SJSA1 (cell line): ENCODE measurements at regions not wholly inside any gene's neighbourhood (a gene's known extent, or its start where the extent isn't known, plus 50 kb on each side); places are given as distances from the start of the nearest gene placed in this dataset.
"Not testable (repeated sequence)": the region's sequence is repeated elsewhere in the genome, so short reads cannot be mapped to it uniquely, and the experiment has no call there.

ENCODE experiments used
- DNase-seq, 2 experiments: peaks; one replicate each; pipeline ENCODE4 v3.0.0-alpha.2; 2015 to 2020; ENCODE audit warnings: low spot score in 2 of 2, low read depth in 1 of 2
- H3K27ac ChIP-seq: fragments of 250-450 bp; sonication (Bioruptor Pico); 2 replicates; pipeline ENCODE4 v1.5.1; 2020; ENCODE audit warnings: mild to moderate bottlenecking, moderate library complexity
- H3K27me3 ChIP-seq: fragments of 250-450 bp; sonication (Bioruptor Pico); replicated peaks from 2 replicates; pipeline ENCODE4 v1.5.1; 2020; ENCODE audit warnings: mild to moderate bottlenecking, moderate library complexity
- H3K36me3 ChIP-seq: fragments of 250-450 bp; sonication (Bioruptor Pico); 2 replicates; pipeline ENCODE4 v1.5.1; 2020; ENCODE audit warnings: mild to moderate bottlenecking
- H3K4me1 ChIP-seq: fragments of 250-450 bp; sonication (Bioruptor Pico); replicated peaks from 2 replicates; pipeline ENCODE4 v1.6.1; 2021; ENCODE audit warnings: mild to moderate bottlenecking
- H3K4me3 ChIP-seq: fragments of 250-450 bp; sonication (Bioruptor Pico); 2 replicates; pipeline ENCODE4 v1.5.1; 2020; ENCODE audit warnings: mild to moderate bottlenecking
- H3K9me3 ChIP-seq: fragments of 250-450 bp; sonication (Bioruptor Pico); replicated peaks from 2 replicates; pipeline ENCODE4 v1.5.1; 2020; ENCODE audit warnings: mild to moderate bottlenecking

DNA sequence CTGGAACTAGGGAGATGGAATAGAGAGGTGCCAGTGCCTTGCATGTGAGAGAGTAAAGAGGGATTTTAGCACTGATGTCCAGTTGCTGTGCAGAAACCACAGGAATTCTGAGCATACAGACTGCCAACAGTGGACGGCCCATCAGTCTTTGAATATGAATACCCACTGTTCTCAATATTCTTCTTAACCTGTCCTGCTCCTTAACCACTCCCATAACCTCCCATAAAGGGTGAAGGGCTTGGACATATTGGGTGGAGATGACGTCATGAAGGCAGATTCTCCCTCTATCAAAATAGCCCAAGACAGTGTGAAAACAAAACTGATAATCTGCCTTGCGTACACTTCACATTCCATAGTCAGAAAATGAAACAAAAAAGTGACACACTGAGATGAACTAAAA lies 1313.7 kb upstream of the PABPC4L start:
- no peak for DNase-seq
- no peaks in the 10 kb centered on the region for H3K36me3 ChIP-seq
- no peak overlapping the region for H3K27ac ChIP-seq
- H3K4me3 ChIP-seq = no peak overlapping the region
- no peaks in the 10 kb centered on the region for H3K9me3 ChIP-seq
- no peaks in the 10 kb centered on the region for H3K27me3 ChIP-seq
- no peaks in the 10 kb centered on the region for H3K4me1 ChIP-seq

DNA sequence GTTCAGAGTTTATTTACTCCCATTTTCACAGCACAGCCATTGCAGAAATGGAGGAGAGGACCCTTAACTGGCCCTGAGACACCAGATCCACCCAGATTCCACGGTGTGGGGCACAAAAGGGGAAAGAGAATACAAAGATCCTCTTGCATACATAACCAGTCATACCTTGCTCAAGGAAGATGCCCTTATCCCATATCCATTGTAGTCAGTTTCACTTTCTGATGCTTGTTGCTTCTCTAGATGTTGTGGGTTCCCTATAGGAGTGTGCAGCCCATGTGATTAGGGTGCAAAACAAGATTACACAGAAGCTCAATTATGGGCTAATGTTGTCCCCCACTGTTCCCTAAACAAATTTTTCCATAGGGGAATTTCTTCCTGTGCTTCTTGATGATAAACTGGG lies 1309.0 kb upstream of the PABPC4L start:
- H3K9me3 ChIP-seq = no peaks in the 10 kb centered on the region
- H3K4me1 ChIP-seq = no peaks in the 10 kb centered on the region
- no peaks in the 10 kb centered on the region for H3K36me3 ChIP-seq
- H3K27me3 ChIP-seq = no peaks in the 10 kb centered on the region
- H3K4me3 ChIP-seq = no peak overlapping the region
- no peak overlapping the region for H3K27ac ChIP-seq
- no peak for DNase-seq

DNA sequence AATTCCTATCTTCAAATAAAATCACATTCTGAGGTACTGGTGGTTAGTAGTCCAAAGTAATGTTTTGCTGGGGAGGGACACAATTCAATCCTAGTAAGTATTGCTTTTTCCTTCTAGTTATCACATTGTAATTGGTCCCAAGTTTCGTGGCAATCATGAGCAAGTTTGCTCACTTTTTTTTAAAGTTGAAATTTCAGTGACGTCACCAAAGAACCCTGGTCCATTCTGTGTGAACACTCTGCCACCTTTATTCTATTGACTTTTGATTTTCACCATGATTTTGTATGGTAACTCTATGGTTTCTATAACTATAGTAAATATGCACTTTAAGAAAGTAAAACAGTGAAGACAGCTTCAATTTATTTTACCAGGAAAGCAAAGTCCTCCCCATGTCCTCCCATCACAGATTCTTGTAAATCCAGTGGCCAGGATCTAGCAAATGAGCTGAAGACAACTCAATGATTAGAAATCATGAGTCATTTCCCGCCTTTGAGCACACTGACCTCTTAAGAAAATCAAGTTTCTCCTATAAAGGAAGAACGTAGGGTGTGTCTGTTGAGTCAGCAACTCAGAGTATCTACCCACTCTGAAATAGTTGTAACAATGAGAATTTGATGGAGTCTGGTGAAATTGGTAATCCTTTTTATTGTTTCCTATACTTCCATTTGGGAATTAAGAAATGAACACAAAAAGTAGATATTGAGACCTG lies 1306.6 kb upstream of the PABPC4L start:
- H3K27ac ChIP-seq = no peak overlapping the region
- no peaks in the 10 kb centered on the region for H3K36me3 ChIP-seq
- no peaks in the 10 kb centered on the region for H3K9me3 ChIP-seq
- no peaks in the 10 kb centered on the region for H3K4me1 ChIP-seq
- no peak overlapping the region for H3K4me3 ChIP-seq
- no peak for DNase-seq
- H3K27me3 ChIP-seq = no peaks in the 10 kb centered on the region

DNA sequence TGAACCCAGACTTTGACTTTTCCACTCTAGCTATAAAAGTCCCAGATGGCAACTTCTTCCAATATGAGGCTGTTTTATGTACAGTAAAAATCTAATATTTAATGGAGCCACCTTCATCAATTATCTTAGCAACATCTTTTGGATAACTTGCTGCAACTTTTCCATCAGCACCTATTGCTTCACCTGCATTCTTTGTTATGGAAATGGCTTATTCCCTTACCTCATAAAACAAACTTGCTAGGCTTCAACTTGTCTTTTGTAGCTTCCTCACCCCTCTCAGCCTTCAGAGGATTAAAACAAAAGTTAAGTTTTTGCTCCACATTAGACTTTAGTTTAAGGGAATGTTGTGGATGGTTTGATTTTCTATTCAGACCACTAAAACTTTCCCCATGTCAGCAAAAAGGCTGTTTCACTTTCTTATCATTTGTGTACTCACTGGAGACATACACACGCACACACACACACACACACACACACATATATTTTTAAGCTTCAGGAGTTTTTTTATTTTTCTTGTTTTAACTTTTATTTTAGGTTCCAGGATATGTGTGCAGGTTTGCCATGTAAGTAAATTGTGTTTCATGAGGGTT lies 1296.1 kb upstream of the PABPC4L start:
- Histone ChIP-seq H3K27ac (no peak overlapping the region), H3K36me3 (no peaks in the 10 kb centered on the region), H3K4me3 (no peak overlapping the region), H3K4me1 (no peaks in the 10 kb centered on the region), H3K9me3 (no peaks in the 10 kb centered on the region), H3K27me3 (no peaks in the 10 kb centered on the region)
- DNase-seq = no peak

DNA sequence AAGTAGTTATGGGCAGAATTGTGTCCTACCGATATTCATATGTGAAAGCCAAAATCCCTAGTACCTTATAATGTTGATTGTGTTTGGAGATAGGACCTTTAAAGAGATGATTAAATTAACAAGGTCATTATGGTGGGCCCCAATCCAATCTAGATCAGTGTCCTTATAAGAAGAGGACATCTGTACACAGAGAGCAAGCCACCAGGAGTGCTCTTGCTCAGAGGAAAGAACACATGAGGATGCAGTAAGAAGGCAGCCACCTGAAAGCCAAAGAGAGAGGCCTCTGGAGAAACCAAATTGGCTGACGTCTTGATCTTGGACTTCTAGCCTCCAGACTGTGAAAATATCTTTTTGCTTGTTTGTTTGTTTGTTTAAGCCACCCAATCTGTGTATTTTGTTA lies 1290.8 kb upstream of the PABPC4L start:
- Histone ChIP-seq H3K36me3 (no peaks in the 10 kb centered on the region), H3K27ac (no peak overlapping the region), H3K4me3 (no peak overlapping the region), H3K9me3 (no peaks in the 10 kb centered on the region), H3K4me1 (no peaks in the 10 kb centered on the region), H3K27me3 (no peaks in the 10 kb centered on the region)
- no peak for DNase-seq

DNA sequence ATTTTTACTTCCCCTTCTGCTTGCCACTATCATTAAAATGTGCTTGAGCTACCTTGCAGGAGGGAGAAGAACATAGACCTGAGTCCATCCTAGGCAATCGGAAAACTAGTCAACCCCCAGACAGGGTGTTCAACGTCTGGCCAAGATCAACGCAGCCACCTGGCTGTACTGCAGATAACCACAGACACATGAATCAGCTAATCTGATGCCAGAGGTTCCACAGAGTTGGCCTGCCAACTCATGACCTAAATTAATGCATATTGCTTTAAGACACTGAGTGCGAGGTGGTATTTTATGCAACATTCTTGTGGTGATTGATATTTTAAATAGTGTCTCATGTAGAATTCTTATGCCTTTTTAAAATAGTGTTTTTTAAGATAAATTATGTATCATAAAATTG lies 1283.8 kb upstream of the PABPC4L start:
- H3K36me3 ChIP-seq = no peaks in the 10 kb centered on the region
- no peak for DNase-seq
- no peaks in the 10 kb centered on the region for H3K4me1 ChIP-seq
- no peaks in the 10 kb centered on the region for H3K27me3 ChIP-seq
- no peak overlapping the region for H3K4me3 ChIP-seq
- H3K9me3 ChIP-seq = no peaks in the 10 kb centered on the region
- no peak overlapping the region for H3K27ac ChIP-seq

DNA sequence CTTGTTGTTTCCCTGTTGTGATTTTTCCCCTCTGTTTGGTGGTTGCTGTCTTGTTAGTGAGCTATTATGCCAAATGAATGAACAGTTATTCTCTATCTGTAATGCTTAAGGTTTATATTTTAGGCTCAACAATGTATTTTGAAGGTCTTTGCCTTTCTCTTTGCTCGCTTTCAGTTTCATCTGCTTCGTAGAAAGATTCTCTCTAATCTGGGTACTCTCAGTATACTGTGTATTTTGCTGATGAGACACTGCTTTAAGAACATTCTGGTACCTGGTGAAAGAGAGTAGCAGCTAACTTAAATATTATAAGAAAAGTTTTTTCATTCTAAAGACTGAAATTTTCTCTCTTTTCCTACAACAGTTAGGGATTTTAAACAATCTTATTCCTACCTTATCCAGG lies 1274.7 kb upstream of the PABPC4L start:
- DNase-seq = no peak
- no peak overlapping the region for H3K4me3 ChIP-seq
- no peaks in the 10 kb centered on the region for H3K9me3 ChIP-seq
- no peaks in the 10 kb centered on the region for H3K4me1 ChIP-seq
- H3K27ac ChIP-seq = no peak overlapping the region
- no peaks in the 10 kb centered on the region for H3K36me3 ChIP-seq
- no peaks in the 10 kb centered on the region for H3K27me3 ChIP-seq

DNA sequence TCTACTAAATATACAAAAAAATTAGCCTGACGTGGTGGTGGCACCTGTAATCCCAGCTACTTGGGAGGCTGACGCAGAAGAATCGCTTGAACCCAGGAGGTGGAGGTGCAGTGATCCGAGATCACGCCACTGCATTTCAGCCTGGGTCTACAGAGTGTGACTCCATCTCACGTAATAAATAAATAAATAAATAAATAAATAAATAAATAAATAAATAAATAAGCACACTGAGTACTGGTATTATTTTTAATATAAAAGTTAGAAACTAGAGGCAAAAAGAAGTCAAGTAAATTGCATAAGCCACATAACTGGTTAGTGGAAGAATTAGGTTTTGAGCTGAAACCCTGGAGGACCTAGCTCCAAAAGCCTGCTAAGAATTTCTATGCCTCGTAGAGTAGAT lies 1262.7 kb upstream of the PABPC4L start:
- H3K9me3 ChIP-seq = no peaks in the 10 kb centered on the region; the same call in 1 of the 2 replicates
- H3K36me3 ChIP-seq = no peaks in the 10 kb centered on the region
- no peak overlapping the region for H3K4me3 ChIP-seq
- no peaks in the 10 kb centered on the region for H3K27me3 ChIP-seq
- no peak overlapping the region for H3K27ac ChIP-seq
- no peaks in the 10 kb centered on the region for H3K4me1 ChIP-seq
- no peak for DNase-seq

DNA sequence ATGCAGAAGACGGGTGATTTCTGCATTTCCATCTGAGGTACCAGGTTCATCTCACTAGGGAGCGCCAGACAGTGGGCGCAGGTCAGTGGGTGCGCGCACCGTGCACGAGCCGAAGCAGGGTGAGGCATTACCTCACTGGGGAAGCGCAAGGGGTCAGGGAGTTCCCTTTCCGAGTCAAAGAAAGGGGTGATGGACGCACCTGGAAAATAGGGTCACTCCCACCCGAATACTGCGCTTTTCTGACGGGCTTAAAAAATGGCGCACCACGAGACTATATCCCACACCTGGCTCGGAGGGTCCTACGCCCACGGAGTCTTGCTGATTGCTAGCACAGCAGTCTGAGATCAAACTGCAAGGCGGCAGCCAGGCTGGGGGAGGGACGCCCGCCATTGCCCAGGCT lies 1246.0 kb upstream of the PABPC4L start:
- H3K9me3 ChIP-seq, H3K27me3 ChIP-seq, H3K4me3 ChIP-seq, DNase-seq, H3K36me3 ChIP-seq, H3K27ac ChIP-seq, H3K4me1 ChIP-seq: not testable (repeated sequence)

DNA sequence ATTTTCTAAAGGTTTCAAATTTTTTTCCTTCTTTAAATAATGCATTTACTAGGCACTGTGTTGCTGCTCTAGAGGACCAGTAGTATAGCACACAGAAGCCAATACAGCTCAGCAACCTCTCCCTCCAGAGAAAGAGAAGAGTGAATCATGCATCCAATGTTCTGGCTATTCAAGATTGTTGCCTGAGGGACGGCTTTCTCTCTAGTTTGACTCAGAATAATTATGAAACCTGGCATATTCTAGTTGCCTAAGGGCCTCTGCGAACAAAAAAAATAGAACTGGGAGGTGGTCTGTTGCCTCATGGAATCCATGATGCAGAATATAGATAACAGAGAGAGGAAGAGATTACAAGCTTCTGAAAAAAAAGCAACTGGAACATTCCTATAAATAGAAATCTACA lies 1233.3 kb upstream of the PABPC4L start:
- DNase-seq = no peak
- Histone ChIP-seq H3K27me3 (no peaks in the 10 kb centered on the region), H3K4me1 (no peaks in the 10 kb centered on the region), H3K9me3 (0 out of 2 replicates have a peak, but pooled peaks cover 3% of the 10 kb centered on the region), H3K36me3 (no peaks in the 10 kb centered on the region), H3K4me3 (no peak overlapping the region), H3K27ac (no peak overlapping the region)

DNA sequence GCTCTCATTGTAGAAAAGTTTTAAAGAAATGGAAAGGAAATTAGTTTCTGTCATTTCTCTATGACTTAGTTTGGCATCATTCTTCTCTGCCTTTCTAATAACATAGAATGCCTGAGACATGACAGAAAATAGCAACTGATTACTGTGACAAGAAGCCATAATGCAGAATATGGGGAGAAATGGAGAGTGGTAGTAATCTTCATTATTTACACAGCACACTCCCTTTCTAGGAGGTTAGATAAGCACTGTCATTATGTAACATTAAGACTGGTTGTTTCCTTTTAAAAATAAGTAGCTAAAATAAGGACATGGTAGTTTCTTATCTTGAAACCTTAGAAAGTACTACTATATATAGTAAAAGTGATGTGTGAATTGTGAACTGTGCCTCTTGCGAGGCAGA lies 1227.9 kb upstream of the PABPC4L start:
- Histone ChIP-seq H3K36me3 (no peaks in the 10 kb centered on the region), H3K27ac (no peak overlapping the region), H3K4me1 (no peaks in the 10 kb centered on the region), H3K9me3 (0 out of 2 replicates have a peak, but pooled peaks cover 3% of the 10 kb centered on the region), H3K4me3 (no peak overlapping the region), H3K27me3 (no peaks in the 10 kb centered on the region)
- no peak for DNase-seq

DNA sequence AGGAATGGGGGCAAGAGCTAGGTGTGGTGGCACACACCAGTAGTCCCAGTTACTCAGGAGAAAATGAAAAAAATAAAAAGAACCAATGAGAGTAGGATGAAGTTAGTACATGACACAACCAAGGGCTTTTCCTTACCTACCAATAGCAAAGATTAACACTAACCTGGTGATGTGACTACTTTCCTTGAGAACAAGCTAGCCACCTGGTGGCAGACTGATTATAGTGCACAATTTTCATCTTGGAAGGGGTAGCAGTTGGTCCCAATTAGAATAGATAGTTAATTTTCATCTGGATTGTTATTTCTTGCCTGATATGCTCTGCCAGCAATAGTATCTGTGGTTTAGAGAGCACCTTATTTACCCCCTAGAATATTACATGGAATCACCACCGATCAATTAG lies 1216.8 kb upstream of the PABPC4L start:
- Histone ChIP-seq H3K9me3 (no peaks in the 10 kb centered on the region), H3K27me3 (no peaks in the 10 kb centered on the region), H3K27ac (no peak overlapping the region), H3K4me3 (no peak overlapping the region), H3K36me3 (no peaks in the 10 kb centered on the region), H3K4me1 (no peaks in the 10 kb centered on the region)
- DNase-seq = no peak

DNA sequence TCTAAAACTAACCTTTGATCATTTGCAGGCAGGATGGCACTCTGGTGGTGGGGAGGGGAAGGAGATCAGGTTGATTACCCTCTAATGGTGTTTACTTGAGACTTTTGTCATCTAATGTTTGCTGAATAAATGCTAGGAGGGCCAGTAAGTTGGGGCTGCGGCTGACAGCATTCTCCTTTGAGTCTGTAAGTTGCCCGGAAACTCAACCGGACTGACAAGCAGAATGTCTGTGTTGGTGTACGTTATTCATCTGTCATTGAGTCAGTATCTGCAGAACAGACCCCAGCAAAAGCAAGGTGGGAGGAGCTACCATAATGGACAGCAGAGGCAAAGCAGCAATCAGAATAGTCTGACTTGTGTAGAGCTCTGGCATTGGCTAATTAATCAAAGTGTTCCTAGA lies 1210.6 kb upstream of the PABPC4L start:
- Histone ChIP-seq H3K4me3 (no peak overlapping the region), H3K27ac (no peak overlapping the region), H3K9me3 (no peaks in the 10 kb centered on the region), H3K4me1 (no peaks in the 10 kb centered on the region), H3K27me3 (no peaks in the 10 kb centered on the region), H3K36me3 (no peaks in the 10 kb centered on the region)
- DNase-seq = no peak

DNA sequence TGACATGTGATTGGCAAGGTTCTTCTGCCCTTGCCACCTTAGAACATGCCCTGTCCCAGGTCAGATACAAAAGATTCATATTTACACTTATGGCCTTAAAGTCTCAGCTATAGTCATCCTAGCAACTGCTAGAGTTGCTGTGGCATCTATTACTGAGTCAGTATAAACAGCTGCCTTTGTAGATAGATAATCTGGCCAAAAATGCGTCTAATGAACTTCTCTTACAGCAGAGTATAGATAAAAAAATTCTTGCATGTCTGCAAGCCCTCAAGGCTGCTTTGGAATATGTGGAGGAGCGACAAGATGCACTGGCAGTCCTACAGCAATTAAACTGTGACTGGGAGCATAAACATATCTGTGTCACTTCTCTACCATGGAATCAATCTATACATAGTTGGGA lies 1209.7 kb upstream of the PABPC4L start:
- Histone ChIP-seq H3K27me3 (no peaks in the 10 kb centered on the region), H3K4me3 (no peak overlapping the region), H3K9me3 (no peaks in the 10 kb centered on the region), H3K4me1 (no peaks in the 10 kb centered on the region), H3K27ac (no peak overlapping the region), H3K36me3 (no peaks in the 10 kb centered on the region)
- no peak for DNase-seq

DNA sequence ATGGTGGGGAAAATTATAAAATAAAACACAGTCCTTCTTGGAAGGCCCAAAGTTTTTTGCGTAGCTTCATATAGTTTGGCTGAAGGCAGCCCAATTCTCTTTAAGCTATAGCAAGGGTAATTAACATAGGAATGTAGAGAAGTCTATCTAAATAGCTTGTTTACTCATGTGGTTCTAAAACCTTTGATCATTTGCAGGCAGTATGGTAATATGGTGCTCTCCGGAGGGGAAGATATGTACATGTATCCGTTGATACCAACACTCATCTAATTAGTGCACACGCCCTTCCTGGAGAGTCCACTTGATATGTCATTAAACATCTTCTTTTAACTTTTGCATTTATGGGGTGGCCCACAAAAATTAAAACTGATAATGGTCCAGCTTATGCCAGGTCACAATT lies 1207.7 kb upstream of the PABPC4L start:
- not testable (repeated sequence) for H3K36me3 ChIP-seq, H3K4me1 ChIP-seq, H3K27me3 ChIP-seq, H3K27ac ChIP-seq, DNase-seq, H3K4me3 ChIP-seq, H3K9me3 ChIP-seq
